Mucosa of rectum (tissue), 2 donors: ENCODE measurements at regions not wholly inside any gene's neighbourhood (a gene's known extent, or its start where the extent isn't known, plus 50 kb on each side); places are given as distances from the start of the nearest gene placed in this dataset.

Experiments used
- H3K27ac ChIP-seq, 2 donors: one replicate each; pipeline ENCODE4 v1.7.0; 2013; ENCODE audit warnings: inconsistent platforms in 2 of 2, low read depth in 2 of 2, low read length in 2 of 2
- H3K27me3 ChIP-seq, 2 donors: one replicate each; pipeline ENCODE4 v1.7.0; 2013; ENCODE audit warnings: low read length in 2 of 2; ENCODE audit not compliant: control insufficient read depth in 2 of 2, insufficient read depth in 2 of 2
- H3K36me3 ChIP-seq, 2 donors: one replicate each; pipeline ENCODE4 v1.7.0; 2013; ENCODE audit warnings: low read length in 2 of 2; ENCODE audit not compliant: control insufficient read depth in 2 of 2, insufficient read depth in 2 of 2
- H3K4me1 ChIP-seq, 2 donors: one replicate each; pipeline ENCODE4 v1.7.0; 2013; ENCODE audit warnings: low read length in 2 of 2, mild to moderate bottlenecking in 1 of 2; ENCODE audit not compliant: control insufficient read depth in 2 of 2, insufficient read depth in 2 of 2
- H3K4me3 ChIP-seq, 2 donors: one replicate each; pipeline ENCODE4 v1.7.0; 2013; ENCODE audit warnings: low read length in 2 of 2
- H3K9ac ChIP-seq, 2 donors: one replicate each; pipeline ENCODE4 v1.7.0; 2013; ENCODE audit warnings: low read length in 2 of 2, low read depth in 1 of 2, mild to moderate bottlenecking in 1 of 2
- H3K9me3 ChIP-seq, 2 donors: one replicate each; pipeline ENCODE4 v1.7.0; 2013; ENCODE audit warnings: low read length in 2 of 2; ENCODE audit not compliant: control insufficient read depth in 2 of 2
- donor health status: healthy.
- donor health status: Normal muscosa, but diverticular disease.

- Histone ChIP-seq H3K9me3 (no peaks in the 10 kb centered on the region), H3K27me3 (no peaks in the 10 kb centered on the region), H3K4me3 (no peak overlapping the region), H3K36me3 (no peaks in the 10 kb centered on the region), H3K27ac (no peak overlapping the region), H3K4me1 (no peaks in the 10 kb centered on the region), H3K9ac (no peak overlapping the region)
Observed at GRCh38 chr6:16837217-16837972, 76.1 kb upstream of the ATXN1 start.

- H3K27ac ChIP-seq, result no peak overlapping the region
- H3K9me3 ChIP-seq, result no peaks in the 10 kb centered on the region
- no peaks in the 10 kb centered on the region for H3K4me1 ChIP-seq
- no peaks in the 10 kb centered on the region for H3K27me3 ChIP-seq
- peak overlapping the region; percentile 20 to 46 for H3K4me3 ChIP-seq
- H3K9ac ChIP-seq, result no peak overlapping the region
- H3K36me3 ChIP-seq, result no peaks in the 10 kb centered on the region
Observed at GRCh38 chr6:16836144-16836981, 75.1 kb upstream of the ATXN1 start.

- Histone ChIP-seq H3K4me1 (no peaks in the 10 kb centered on the region), H3K27me3 (no peaks in the 10 kb centered on the region), H3K4me3 (no peak overlapping the region), H3K27ac (no peak overlapping the region), H3K9me3 (no peaks in the 10 kb centered on the region), H3K36me3 (no peaks in the 10 kb centered on the region), H3K9ac (no peak overlapping the region)
Observed at GRCh38 chr6:16834242-16834641, 73.0 kb upstream of the ATXN1 start.

DNA sequence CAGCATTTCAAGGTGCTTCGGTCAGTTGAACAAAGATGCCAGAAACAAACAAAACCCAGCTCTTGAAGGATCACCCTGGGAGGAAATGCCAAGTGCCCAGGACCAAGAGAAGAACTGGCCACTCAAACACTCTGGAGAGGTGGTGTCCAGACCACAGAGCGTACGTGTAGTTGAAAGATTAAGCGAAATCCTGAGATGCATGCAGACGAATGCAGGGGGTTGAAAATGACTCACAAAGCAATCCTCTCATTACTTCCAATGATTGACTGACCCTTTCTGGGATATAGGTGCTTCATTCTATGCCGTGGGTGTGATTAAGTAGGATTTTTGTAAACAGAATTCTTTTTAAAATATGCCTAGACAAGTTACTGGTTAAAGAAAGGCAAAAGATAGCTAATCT is 71.5 kb upstream of the ATXN1 start:
- Histone ChIP-seq H3K4me1 (no peaks in the 10 kb centered on the region), H3K27ac (no peak overlapping the region), H3K27me3 (no peaks in the 10 kb centered on the region), H3K36me3 (no peaks in the 10 kb centered on the region), H3K4me3 (no peak overlapping the region), H3K9ac (no peak overlapping the region), H3K9me3 (no peaks in the 10 kb centered on the region)

GRCh38 chr6:16832043-16832567 is 70.8 kb upstream of the ATXN1 start:
- Histone ChIP-seq H3K9ac (no peak overlapping the region), H3K27ac (no peak overlapping the region), H3K9me3 (no peaks in the 10 kb centered on the region)

DNA sequence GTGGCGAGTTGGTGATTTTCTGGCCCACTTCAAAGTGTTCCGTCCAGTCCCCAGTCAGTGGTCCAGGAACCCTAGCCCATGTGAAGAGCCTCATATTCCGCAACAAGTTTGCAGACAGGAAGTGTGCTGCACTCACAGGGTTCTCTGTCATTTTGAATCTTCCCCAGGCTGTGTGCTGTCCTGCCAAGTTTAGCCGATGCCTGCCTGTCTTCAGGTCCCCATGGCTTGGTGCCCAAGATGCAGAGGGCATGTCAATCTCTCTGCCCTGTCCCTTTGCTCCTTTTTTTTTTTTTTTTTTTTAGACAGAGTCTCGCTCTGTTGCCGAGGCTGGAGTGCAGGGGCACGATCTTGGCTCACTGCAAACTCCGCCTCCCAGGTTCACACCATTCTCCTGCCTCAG is 69.9 kb upstream of the ATXN1 start:
- H3K27ac ChIP-seq, result no peak overlapping the region
- no peaks in the 10 kb centered on the region for H3K36me3 ChIP-seq
- no peak overlapping the region for H3K4me3 ChIP-seq
- no peaks in the 10 kb centered on the region for H3K9me3 ChIP-seq
- no peaks in the 10 kb centered on the region for H3K4me1 ChIP-seq
- no peak overlapping the region for H3K9ac ChIP-seq
- H3K27me3 ChIP-seq, result no peaks in the 10 kb centered on the region

More at GRCh38 chr6:16832043-16832567, 70.8 kb upstream of the ATXN1 start:
- no peak overlapping the region for H3K4me3 ChIP-seq
- H3K36me3 ChIP-seq, result no peaks in the 10 kb centered on the region
- no peaks in the 10 kb centered on the region for H3K4me1 ChIP-seq
- H3K27me3 ChIP-seq, result no peaks in the 10 kb centered on the region

GRCh38 chr6:16828058-16828457 is 66.8 kb upstream of the ATXN1 start:
- H3K27ac ChIP-seq, result no peak overlapping the region
- H3K9ac ChIP-seq, result no peak overlapping the region
- H3K27me3 ChIP-seq, result no peaks in the 10 kb centered on the region
- no peaks in the 10 kb centered on the region for H3K9me3 ChIP-seq
- no peaks in the 10 kb centered on the region for H3K4me1 ChIP-seq
- H3K4me3 ChIP-seq, result no peak overlapping the region
- H3K36me3 ChIP-seq, result no peaks in the 10 kb centered on the region

GRCh38 chr6:16827627-16828026 is 66.4 kb upstream of the ATXN1 start:
- Histone ChIP-seq H3K27ac (no peak overlapping the region), H3K27me3 (no peaks in the 10 kb centered on the region), H3K36me3 (no peaks in the 10 kb centered on the region), H3K4me3 (no peak overlapping the region), H3K4me1 (no peaks in the 10 kb centered on the region), H3K9me3 (no peaks in the 10 kb centered on the region), H3K9ac (no peak overlapping the region)

- Histone ChIP-seq H3K27me3 (no peaks in the 10 kb centered on the region), H3K9ac (no peak overlapping the region), H3K4me3 (no peak overlapping the region), H3K36me3 (no peaks in the 10 kb centered on the region), H3K4me1 (no peaks in the 10 kb centered on the region), H3K9me3 (no peaks in the 10 kb centered on the region), H3K27ac (no peak overlapping the region)
Observed at GRCh38 chr6:16825784-16826183, 64.5 kb upstream of the ATXN1 start.
